Epithelial cell of esophagus (primary cell): ENCODE measurements at regions not wholly inside any gene's neighbourhood (a gene's known extent, or its start where the extent isn't known, plus 50 kb on each side); places are given as distances from the start of the nearest gene placed in this dataset.
A peak's percentile ranks its signal among the peaks of the same experiment; 100 is the strongest.

Experiments
- DNase-seq: peaks from one replicate; pipeline ENCODE4 v3.0.0; 2010; ENCODE audit warnings: low read depth
- H3K4me3 ChIP-seq: 2 replicates; pipeline ENCODE4 v1.5.1; 2011; ENCODE audit warnings: mild to moderate bottlenecking, low read length, control low read depth
- TF ChIP-seq, protein P1 (sequence below): IDR thresholded peaks from 2 replicates; pipeline ENCODE4 v1.5.1; 2011; ENCODE audit warnings: low read depth, mild to moderate bottlenecking, low read length, control low read depth, inconsistent platforms; ENCODE audit not compliant: insufficient read depth; ENCODE audit errors: missing control alignments

DNA sequence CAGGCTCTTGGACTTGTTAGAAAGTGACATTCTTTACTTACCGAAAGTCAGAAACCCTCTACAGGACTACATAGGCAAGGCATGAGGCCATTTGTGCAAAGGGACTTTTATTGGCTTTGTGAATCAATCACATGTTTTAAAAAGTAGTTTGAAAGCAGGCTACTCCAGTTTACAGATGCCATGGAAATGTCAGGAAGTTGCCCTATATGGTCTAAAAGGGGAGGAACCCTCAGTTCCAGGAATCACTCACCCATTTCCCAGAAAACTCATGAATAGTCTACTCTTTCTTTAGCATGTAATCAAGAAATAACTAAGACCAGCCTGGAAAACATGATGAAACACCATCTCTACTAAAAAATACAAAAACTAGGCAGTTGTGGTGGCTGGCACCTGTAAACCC lies 51.0 kb upstream of the MKRN3 start:
- H3K4me3 ChIP-seq = no peak overlapping the region
- TF ChIP-seq, protein P1, sequence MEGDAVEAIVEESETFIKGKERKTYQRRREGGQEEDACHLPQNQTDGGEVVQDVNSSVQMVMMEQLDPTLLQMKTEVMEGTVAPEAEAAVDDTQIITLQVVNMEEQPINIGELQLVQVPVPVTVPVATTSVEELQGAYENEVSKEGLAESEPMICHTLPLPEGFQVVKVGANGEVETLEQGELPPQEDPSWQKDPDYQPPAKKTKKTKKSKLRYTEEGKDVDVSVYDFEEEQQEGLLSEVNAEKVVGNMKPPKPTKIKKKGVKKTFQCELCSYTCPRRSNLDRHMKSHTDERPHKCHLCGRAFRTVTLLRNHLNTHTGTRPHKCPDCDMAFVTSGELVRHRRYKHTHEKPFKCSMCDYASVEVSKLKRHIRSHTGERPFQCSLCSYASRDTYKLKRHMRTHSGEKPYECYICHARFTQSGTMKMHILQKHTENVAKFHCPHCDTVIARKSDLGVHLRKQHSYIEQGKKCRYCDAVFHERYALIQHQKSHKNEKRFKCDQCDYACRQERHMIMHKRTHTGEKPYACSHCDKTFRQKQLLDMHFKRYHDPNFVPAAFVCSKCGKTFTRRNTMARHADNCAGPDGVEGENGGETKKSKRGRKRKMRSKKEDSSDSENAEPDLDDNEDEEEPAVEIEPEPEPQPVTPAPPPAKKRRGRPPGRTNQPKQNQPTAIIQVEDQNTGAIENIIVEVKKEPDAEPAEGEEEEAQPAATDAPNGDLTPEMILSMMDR = no peak
- no peak for DNase-seq

DNA sequence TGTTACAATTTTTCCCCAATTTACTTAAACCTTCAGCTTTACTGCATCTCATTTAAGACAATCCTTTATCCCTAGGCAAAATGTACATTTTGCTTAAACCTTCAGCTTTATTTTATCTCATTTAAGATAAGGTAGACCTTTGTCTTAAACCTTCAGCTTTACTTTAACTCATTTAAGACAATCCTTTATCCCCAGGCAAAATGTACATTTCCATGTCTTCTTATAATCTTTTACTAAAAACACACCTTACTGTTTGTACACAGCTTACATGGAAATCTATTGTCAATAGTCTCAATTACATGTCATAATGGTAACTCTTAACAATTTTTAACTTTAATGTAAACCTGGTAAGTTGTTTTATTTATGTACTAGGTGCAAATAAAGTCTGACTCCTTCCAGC lies 58.7 kb upstream of the MKRN3 start:
- TF ChIP-seq, protein P1 = no peak
- no peak for DNase-seq
- no peak overlapping the region for H3K4me3 ChIP-seq

DNA sequence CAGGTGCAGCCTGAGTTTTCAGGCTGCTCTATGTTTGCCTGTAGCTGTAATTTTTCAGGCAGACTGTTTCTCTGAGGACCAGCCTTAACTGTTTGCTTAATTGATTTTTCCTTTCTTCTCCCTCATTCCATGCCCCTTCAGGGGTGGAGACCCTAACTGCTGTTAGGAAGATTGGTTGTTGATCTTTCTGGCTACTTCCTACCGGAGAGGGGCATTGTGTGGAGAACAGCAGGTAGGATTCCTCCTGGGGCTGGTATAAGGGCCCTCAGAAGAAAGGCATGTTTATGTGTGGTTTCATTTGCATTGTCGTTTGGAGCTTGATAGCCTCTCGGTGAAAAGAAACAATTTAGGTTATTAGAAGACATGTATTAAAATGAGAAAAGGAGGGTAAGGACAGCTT lies 56.9 kb upstream of the GOLGA6L2 start:
- TF ChIP-seq, protein P1 = no peak
- no peak overlapping the region for H3K4me3 ChIP-seq
- DNase-seq = no peak

DNA sequence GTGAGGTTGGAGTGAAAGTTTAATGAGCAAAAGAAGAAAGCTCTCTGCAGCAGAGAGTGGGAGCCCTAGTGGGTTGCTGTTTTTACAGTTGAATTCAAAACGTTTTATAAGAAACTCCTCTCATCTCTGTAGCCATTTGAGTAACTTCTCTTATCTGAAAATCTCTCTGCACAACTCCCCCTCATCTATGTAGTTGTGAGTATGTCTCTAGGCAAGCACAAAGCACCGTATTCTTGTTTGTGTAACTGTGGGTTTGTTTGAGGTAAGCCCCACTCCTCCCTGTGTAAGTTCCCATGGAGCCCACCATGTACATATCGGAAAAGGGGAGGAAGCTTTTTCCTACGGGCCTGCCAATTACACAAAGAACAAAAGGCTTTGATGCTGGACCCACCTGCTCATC lies 56.5 kb upstream of the GOLGA6L2 start:
- no peak for DNase-seq
- no peak overlapping the region for H3K4me3 ChIP-seq
- TF ChIP-seq, protein P1 = no peak

DNA sequence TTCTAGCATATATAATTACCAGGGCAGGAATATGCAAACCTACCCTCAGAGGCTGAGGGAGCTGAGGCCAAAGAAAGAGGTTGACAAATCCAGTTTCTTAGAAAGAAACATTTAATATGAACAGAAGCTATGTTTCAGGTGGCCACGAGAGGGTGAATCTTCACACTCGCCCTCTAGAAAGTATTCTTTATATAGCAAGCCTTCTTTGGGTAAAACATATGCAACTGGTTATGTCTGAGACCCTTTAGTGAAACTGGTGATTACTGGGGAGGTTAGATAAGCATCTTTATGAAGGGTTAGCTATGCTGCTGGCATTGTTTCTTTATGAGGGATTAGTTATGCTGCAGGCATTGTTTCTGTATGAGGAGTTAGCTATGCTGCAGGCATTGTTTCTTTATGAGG lies 50.7 kb upstream of the GOLGA6L2 start:
- DNase-seq = no peak
- H3K4me3 ChIP-seq = no peak overlapping the region
- TF ChIP-seq, protein P1 = peak; percentile 10
